ENCODE measurements at regions not wholly inside any gene's neighbourhood (a gene's known extent, or its start where the extent isn't known, plus 50 kb on each side); places are given as distances from the start of the nearest gene placed in this dataset.

GRCh38 chr9:99401680-99402504 lies 179.8 kb downstream of the SEC61B start:
- DNase-seq: no peak

GRCh38 chr9:99403371-99403770 lies 181.3 kb downstream of the SEC61B start:
- DNase-seq: no peak

- DNase-seq: no peak
Measured at GRCh38 chr9:99405359-99405758, 183.3 kb downstream of the SEC61B start.

- no peak for DNase-seq
Measured at GRCh38 chr9:99406939-99407338, 184.9 kb downstream of the SEC61B start.

- DNase-seq: peak; percentile 36
Measured at GRCh38 chr9:99411068-99411467, 189.0 kb downstream of the SEC61B start.

GRCh38 chr9:99411479-99412115 lies 189.5 kb downstream of the SEC61B start:
- no peak for DNase-seq

- DNase-seq: no peak
Measured at GRCh38 chr9:99412606-99413005, 190.5 kb downstream of the SEC61B start.

GRCh38 chr9:99414321-99414720 lies 192.2 kb downstream of the SEC61B start:
- peak; percentile 55 for DNase-seq

GRCh38 chr9:99415606-99416005 lies 193.5 kb downstream of the SEC61B start:
- DNase-seq: no peak

- peak; percentile 45 for DNase-seq
Measured at GRCh38 chr9:99416007-99416406, 193.9 kb downstream of the SEC61B start.

- DNase-seq: peak; percentile 73
Measured at GRCh38 chr9:99419070-99419469, 197.0 kb downstream of the SEC61B start.

- DNase-seq: no peak
Measured at GRCh38 chr9:99421369-99421768, 199.3 kb downstream of the SEC61B start.

- DNase-seq: no peak
Measured at GRCh38 chr9:99425124-99425523, 203.0 kb downstream of the SEC61B start.

GRCh38 chr9:99425923-99426842 lies 204.1 kb downstream of the SEC61B start:
- DNase-seq: no peak

GRCh38 chr9:99427260-99427659 lies 205.2 kb downstream of the SEC61B start:
- DNase-seq: no peak

- DNase-seq: peak; percentile 28
Measured at GRCh38 chr9:99430301-99430700, 208.2 kb downstream of the SEC61B start.

GRCh38 chr9:99431103-99431502 lies 209.0 kb downstream of the SEC61B start:
- peak; percentile 71 for DNase-seq

GRCh38 chr9:99432075-99432474 lies 210.0 kb downstream of the SEC61B start:
- DNase-seq: no peak

- DNase-seq: no peak
Measured at GRCh38 chr9:99433095-99433494, 211.0 kb downstream of the SEC61B start.

- peak; percentile 86 for DNase-seq
Measured at GRCh38 chr9:99433555-99433954, 211.5 kb downstream of the SEC61B start.

- peak; percentile 33 for DNase-seq
Measured at GRCh38 chr9:99436616-99437015, 214.5 kb downstream of the SEC61B start.

- DNase-seq: no peak
Measured at GRCh38 chr9:99437145-99437544, 215.1 kb downstream of the SEC61B start.

- no peak for DNase-seq
Measured at GRCh38 chr9:99438596-99438995, 216.5 kb downstream of the SEC61B start.

Measured in fibroblast of skin of abdomen (primary cell).